HCT116 (cell line): ENCODE measurements at regions not wholly inside any gene's neighbourhood (a gene's known extent, or its start where the extent isn't known, plus 50 kb on each side); places are given as distances from the start of the nearest gene placed in this dataset.

Experiments
- ATAC-seq: fragments of 200-7000 bp; cut with Tn5 transposase; 2 replicates; pipeline ENCODE4 v1.9.1; 2020; ENCODE audit warnings: mild to moderate bottlenecking, moderate library complexity
- BruUV-seq: library from RNA; stranded (reverse); fragments of 400-500 nt; replicated peaks from 2 replicates; lab custom pipeline; 2021; lab: Mats Ljungman, UMichigan
- CTCF ChIA-PET: fragments of 300-600 bp; sonication (Branson Sonifier 250); formaldehyde crosslinking; loops from one replicate; lab custom pipeline; 2021; ENCODE audit warnings: antibody characterized with exemption; lab: Charles Lee
- POLR2A ChIA-PET: fragments of 300-600, 350-600 bp; sonication (Branson Sonifier 250); formaldehyde crosslinking; loops from one replicate; lab custom pipeline; 2021; ENCODE audit warnings: antibody characterized with exemption; lab: Charles Lee
- RAD21 ChIA-PET, 2 experiments: fragments of 300-600 bp; sonication (Branson Sonifier 250); formaldehyde crosslinking; loops; one replicate each; lab custom pipeline; 2023; ENCODE audit warnings: low total read pairs in 2 of 2; ENCODE audit not compliant: uncharacterized antibody in 2 of 2, unreplicated experiment in 2 of 2, low non-redundant PET in 1 of 2; lab: Charles Lee
- DNase-seq: peaks from one replicate; pipeline ENCODE4 v3.0.0-alpha.2; 2010; ENCODE audit warnings: low read depth, low spot score
- H2AFZ ChIP-seq: fragments of 200-600 bp; shearing (Covaris generic), sonication (generic); 2 replicates; pipeline ENCODE4 v1.6.1; 2017; ENCODE audit warnings: low read depth, mixed run types, mixed read lengths, antibody characterized with exemption, low read length; ENCODE audit not compliant: poor library complexity, severe bottlenecking
- H3K27ac ChIP-seq: 2 replicates; pipeline ENCODE4 v1.5.1; 2012; ENCODE audit warnings: low read depth, low read length
- H3K27me3 ChIP-seq: fragments of 200-600 bp; sonication (generic); 2 replicates; pipeline ENCODE4 v1.6.1; 2016; ENCODE audit warnings: mixed run types, low read length, mixed read lengths; ENCODE audit not compliant: insufficient read depth
- H3K36me3 ChIP-seq, 2 experiments: fragments of 200-500 bp in 1 of 2; fragments of 200-600 bp in 1 of 2; sonication (Bioruptor generic) in 1 of 2; sonication (generic) in 1 of 2; 2 replicates each; pipeline versions ENCODE4 v1.5.1 to v1.6.1; 2014 to 2016; ENCODE audit warnings: low read length in 2 of 2, inconsistent platforms in 1 of 2, mixed read lengths in 1 of 2, mixed run types in 1 of 2; ENCODE audit not compliant: insufficient read depth in 2 of 2, control insufficient read depth in 1 of 2
- H3K4me1 ChIP-seq, 2 experiments: fragments of 200-600 bp in 1 of 2; sonication (generic) in 1 of 2; 2 replicates each; pipeline versions ENCODE4 v1.5.1 to v1.6.1; 2012 to 2017; ENCODE audit warnings: low read length in 2 of 2, inconsistent platforms in 1 of 2, mild to moderate bottlenecking in 1 of 2, mixed read lengths in 1 of 2, mixed run types in 1 of 2, moderate library complexity in 1 of 2; ENCODE audit not compliant: insufficient read depth in 2 of 2, control insufficient read depth in 1 of 2
- H3K4me2 ChIP-seq: fragments of 200-600 bp; sonication (generic); 2 replicates; pipeline ENCODE4 v1.6.1; 2017; ENCODE audit warnings: mixed run types, low read length, mixed read lengths
- H3K4me3 ChIP-seq, 2 experiments: fragments of 200-600 bp in 1 of 2; sonication (generic) in 1 of 2; replicated peaks in 1 of 2; 2 replicates each; pipeline ENCODE4 v1.5.1; 2011 to 2016; ENCODE audit warnings: low read length in 2 of 2, control low read depth in 1 of 2, low read depth in 1 of 2, mild to moderate bottlenecking in 1 of 2, mixed read lengths in 1 of 2, mixed run types in 1 of 2
- H3K79me2 ChIP-seq: fragments of 200-600 bp; sonication (generic); 2 replicates; pipeline ENCODE4 v1.6.1; 2017; ENCODE audit warnings: mild to moderate bottlenecking, mixed run types, low read length, moderate library complexity, mixed read lengths; ENCODE audit not compliant: insufficient read depth
- H3K9ac ChIP-seq: fragments of 200-600 bp; sonication (generic); 2 replicates; pipeline ENCODE4 v1.6.1; 2016; ENCODE audit warnings: low read length, mixed read lengths
- H3K9me2 ChIP-seq: fragments of 200-600 bp; sonication (generic), shearing (Covaris generic); 2 replicates; pipeline ENCODE4 v1.6.1; 2017; ENCODE audit warnings: mixed run types, mild to moderate bottlenecking, moderate library complexity; ENCODE audit not compliant: insufficient read depth
- H3K9me3 ChIP-seq, 2 experiments: fragments of 200-500 bp in 1 of 2; fragments of 200-600 bp in 1 of 2; sonication (Bioruptor generic) in 1 of 2; sonication (generic) in 1 of 2; 2 replicates each; pipeline ENCODE4 v1.6.1; 2014 to 2017; ENCODE audit warnings: low read length in 2 of 2, mixed read lengths in 2 of 2, inconsistent platforms in 1 of 2, low read depth in 1 of 2, mild to moderate bottlenecking in 1 of 2, mixed run types in 1 of 2, moderate library complexity in 1 of 2; ENCODE audit not compliant: control insufficient read depth in 1 of 2, insufficient read depth in 1 of 2
- H4K20me1 ChIP-seq: fragments of 200-600 bp; sonication (generic), shearing (Covaris generic); 2 replicates; pipeline ENCODE4 v1.6.1; 2017; ENCODE audit warnings: mixed run types, mild to moderate bottlenecking, moderate library complexity; ENCODE audit not compliant: insufficient read depth
- CTCF ChIP-seq, 3 experiments: fragments of 200-600 bp in 1 of 3; sonication (generic) in 1 of 3; IDR thresholded peaks in 2 of 3; conservative IDR thresholded peaks in 1 of 3; 2 replicates each; pipeline ENCODE4 v1.5.1; 2012 to 2017; ENCODE audit warnings: low read depth in 2 of 3, low read length in 2 of 3, antibody characterized with exemption in 1 of 3, borderline replicate concordance in 1 of 3, control low read depth in 1 of 3, mild to moderate bottlenecking in 1 of 3, mixed read lengths in 1 of 3, mixed run types in 1 of 3, moderate library complexity in 1 of 3; ENCODE audit not compliant: insufficient read depth in 1 of 3
- EGR1 ChIP-seq: IDR thresholded peaks from 2 replicates; pipeline ENCODE4 v1.6.1; 2012; ENCODE audit warnings: low read depth
- ELF1 ChIP-seq: IDR thresholded peaks from 2 replicates; pipeline ENCODE4 v1.6.1; 2012; ENCODE audit warnings: low read depth, borderline replicate concordance
- EZH2 ChIP-seq: fragments of 200-600 bp; sonication (generic); IDR thresholded peaks from 2 replicates; pipeline ENCODE4 v1.6.1; 2017; ENCODE audit warnings: antibody characterized with exemption, mixed run types
- EZH2phosphoT487 ChIP-seq: fragments of 200-600 bp; IDR thresholded peaks from 2 replicates; pipeline ENCODE4 v1.6.1; 2018; ENCODE audit warnings: antibody characterized with exemption, borderline replicate concordance
- FOSL1 ChIP-seq: IDR thresholded peaks from 2 replicates; pipeline ENCODE4 v1.6.1; 2012; ENCODE audit warnings: low read depth
- JUND ChIP-seq: IDR thresholded peaks from 2 replicates; pipeline ENCODE4 v1.6.1; 2012
- POLR2A ChIP-seq: IDR thresholded peaks from 2 replicates; pipeline ENCODE4 v1.7.0; 2011; ENCODE audit warnings: borderline replicate concordance; ENCODE audit not compliant: insufficient read depth, insufficient read length; ENCODE audit errors: extremely low read depth
- POLR2AphosphoS5 ChIP-seq: IDR thresholded peaks from 2 replicates; pipeline ENCODE4 v1.6.1; 2011; ENCODE audit warnings: mild to moderate bottlenecking, low read depth, low read length, moderate library complexity
- RAD21 ChIP-seq: IDR thresholded peaks from 2 replicates; pipeline ENCODE4 v1.6.1; 2012; ENCODE audit warnings: low read depth, mild to moderate bottlenecking
- REST ChIP-seq: IDR thresholded peaks from 2 replicates; pipeline ENCODE4 v1.6.1; 2012; ENCODE audit warnings: low read depth
- SP1 ChIP-seq: IDR thresholded peaks from 2 replicates; pipeline ENCODE4 v1.6.1; 2012; ENCODE audit warnings: low read depth
- SRF ChIP-seq: IDR thresholded peaks from 2 replicates; pipeline ENCODE4 v1.6.1; 2012; ENCODE audit warnings: low read depth
- TCF7L2 ChIP-seq: IDR thresholded peaks from 2 replicates; pipeline ENCODE4 v1.7.0; 2011; ENCODE audit warnings: borderline replicate concordance, inconsistent platforms; ENCODE audit not compliant: insufficient read depth, insufficient read length; ENCODE audit errors: extremely low read depth
- YY1 ChIP-seq: IDR thresholded peaks from 2 replicates; pipeline ENCODE4 v1.6.1; 2011; ENCODE audit warnings: low read length, low read depth, moderate library complexity, mild to moderate bottlenecking; ENCODE audit not compliant: insufficient replicate concordance; ENCODE audit errors: extremely low read depth
- ZBTB33 ChIP-seq: IDR thresholded peaks from 2 replicates; pipeline ENCODE4 v1.6.1; 2011; ENCODE audit warnings: mild to moderate bottlenecking, low read length, moderate library complexity; ENCODE audit not compliant: insufficient replicate concordance; ENCODE audit errors: extremely low read depth
- ZFX ChIP-seq: fragments of 450-650 bp; IDR thresholded peaks from 2 replicates; pipeline ENCODE4 v1.6.1; 2017
- ZNF274 ChIP-seq: fragments of 200-500 bp; sonication (Bioruptor generic); IDR thresholded peaks from 2 replicates; pipeline ENCODE4 v1.6.1; 2014; ENCODE audit warnings: mild to moderate bottlenecking, low read depth, low read length, inconsistent platforms
- intact Hi-C: fragments of 100-400 bp; cut with micrococcal nuclease; formaldehyde crosslinking; loops from 2 replicates; pipeline ENCODE4 v1.10.0; 2022
- TF ChIP-seq, protein P1 (sequence below): IDR thresholded peaks from 2 replicates; pipeline ENCODE4 v1.6.1; 2012

- CTCF ChIA-PET, result no interaction called here
- Histone ChIP-seq H3K9me2 (no peaks in the 10 kb centered on the region), H3K9me3 (peaks cover 0 to 4% of the 10 kb centered on the region in 2 experiments; a peak in 2 of 4 replicates), H3K27ac (no peak overlapping the region), H3K36me3 (no peaks in the 10 kb centered on the region), H3K4me3 (no peak overlapping the region), H3K4me1 (no peaks in the 10 kb centered on the region), H3K27me3 (no peaks in the 10 kb centered on the region), H3K79me2 (no peaks in the 10 kb centered on the region), H3K9ac (no peak overlapping the region), H3K4me2 (no peak overlapping the region)
- POLR2A ChIA-PET, result no interaction called here
- DNase-seq (no peak), ATAC-seq (no peak)
- BruUV-seq, result no TSS peak
- RAD21 ChIA-PET, result no interaction called here
- intact Hi-C loops, result no loop called here
- TF ChIP-seq TCF7L2, result no peak
- TF ChIP-seq ZBTB33, result no peak
- TF ChIP-seq ELF1, result no peak
- TF ChIP-seq POLR2AphosphoS5, result no peak
- no peak for TF ChIP-seq SRF
- no peak for TF ChIP-seq EZH2phosphoT487
- no peak for TF ChIP-seq ZNF274
- TF ChIP-seq FOSL1, result no peak
- no peak for TF ChIP-seq JUND
- no peak for TF ChIP-seq EGR1
- no peak for TF ChIP-seq CTCF (IDR thresholded peaks at IDR 0.05 in 2 of 3, conservative IDR thresholded peaks at IDR 0.05 in 1 of 3; ENCODE audit: borderline replicate concordance in 1 of 3, insufficient read depth in 1 of 3, low read depth in 2 of 3, low read length in 2 of 3)
- TF ChIP-seq REST, result no peak
- TF ChIP-seq ZFX, result no peak
- no peak for TF ChIP-seq EZH2
- TF ChIP-seq POLR2A, result no peak
- TF ChIP-seq, protein P1, sequence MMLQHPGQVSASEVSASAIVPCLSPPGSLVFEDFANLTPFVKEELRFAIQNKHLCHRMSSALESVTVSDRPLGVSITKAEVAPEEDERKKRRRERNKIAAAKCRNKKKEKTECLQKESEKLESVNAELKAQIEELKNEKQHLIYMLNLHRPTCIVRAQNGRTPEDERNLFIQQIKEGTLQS, result no peak
- no peak for TF ChIP-seq YY1
- no peak for TF ChIP-seq RAD21
- no peak for TF ChIP-seq SP1
- TF ChIP-seq, all 23 proteins: peak for 0
- H2AFZ ChIP-seq, result no peak overlapping the region
- H4K20me1 ChIP-seq, result no peaks in the 10 kb centered on the region
Measured at GRCh38 chr5:163838738-163839137, 333.3 kb downstream of the MAT2B start.
